ENCODE measurements at regions not wholly inside any gene's neighbourhood (a gene's known extent, or its start where the extent isn't known, plus 50 kb on each side); places are given as distances from the start of the nearest gene placed in this dataset.

DNA sequence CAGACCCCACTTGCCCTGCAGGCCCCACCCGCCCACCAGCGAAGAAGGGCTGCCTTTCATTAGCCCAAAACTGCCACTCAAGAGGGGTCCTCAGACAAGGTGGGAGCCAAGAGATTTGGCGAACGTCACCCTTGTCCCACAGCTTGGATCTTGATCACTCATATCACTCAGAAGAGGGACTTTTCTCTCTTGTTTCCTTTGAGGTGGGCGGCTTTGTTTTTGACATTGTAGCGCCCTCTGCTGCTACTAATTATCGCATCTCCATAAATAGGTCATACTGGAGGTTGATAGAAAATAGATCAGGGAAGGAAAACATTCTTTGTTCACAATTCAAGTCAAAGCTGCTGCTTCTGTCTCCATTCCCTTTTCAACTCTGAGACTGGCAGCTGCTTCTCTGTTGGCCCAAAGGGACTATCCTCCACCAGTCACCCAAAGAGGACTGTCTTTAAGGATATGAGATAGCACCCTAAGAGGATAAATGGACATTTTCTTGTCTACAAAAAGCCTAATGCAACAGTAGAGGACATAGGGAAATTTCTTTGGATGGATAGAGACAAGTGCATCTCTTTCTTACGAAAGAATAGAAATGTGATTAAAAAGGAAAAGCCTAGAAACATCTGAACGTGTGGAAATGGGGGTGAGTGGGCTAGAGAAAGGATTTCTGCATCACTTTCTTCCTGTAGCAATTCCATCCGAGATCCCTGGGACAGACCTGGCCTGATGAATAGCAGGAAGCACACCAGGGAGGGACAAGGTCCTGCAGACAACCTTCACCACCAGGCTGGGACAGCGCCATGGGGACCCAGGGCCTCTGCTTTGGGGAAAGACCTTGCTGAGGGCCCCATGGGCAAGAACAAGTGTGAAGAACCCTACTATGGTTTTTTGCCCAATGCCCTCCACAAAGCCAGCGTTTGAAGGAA lies 115.8 kb downstream of the DAD1 start:
- H3K4me1 ChIP-seq, result peaks cover 3 to 78% (median 20%) of the 10 kb centered on the region in 9 donors
- no peaks in the 10 kb centered on the region for H3K9me3 ChIP-seq
- intact Hi-C loops (cut with DNase I), result loop anchor here in 9 of 10 donors (1.0 to 5.0 kb wide), 6 partner anchors 80 to 86 kb away; no protein-coding TSS in a partner anchor
- TF ChIP-seq, protein P1, sequence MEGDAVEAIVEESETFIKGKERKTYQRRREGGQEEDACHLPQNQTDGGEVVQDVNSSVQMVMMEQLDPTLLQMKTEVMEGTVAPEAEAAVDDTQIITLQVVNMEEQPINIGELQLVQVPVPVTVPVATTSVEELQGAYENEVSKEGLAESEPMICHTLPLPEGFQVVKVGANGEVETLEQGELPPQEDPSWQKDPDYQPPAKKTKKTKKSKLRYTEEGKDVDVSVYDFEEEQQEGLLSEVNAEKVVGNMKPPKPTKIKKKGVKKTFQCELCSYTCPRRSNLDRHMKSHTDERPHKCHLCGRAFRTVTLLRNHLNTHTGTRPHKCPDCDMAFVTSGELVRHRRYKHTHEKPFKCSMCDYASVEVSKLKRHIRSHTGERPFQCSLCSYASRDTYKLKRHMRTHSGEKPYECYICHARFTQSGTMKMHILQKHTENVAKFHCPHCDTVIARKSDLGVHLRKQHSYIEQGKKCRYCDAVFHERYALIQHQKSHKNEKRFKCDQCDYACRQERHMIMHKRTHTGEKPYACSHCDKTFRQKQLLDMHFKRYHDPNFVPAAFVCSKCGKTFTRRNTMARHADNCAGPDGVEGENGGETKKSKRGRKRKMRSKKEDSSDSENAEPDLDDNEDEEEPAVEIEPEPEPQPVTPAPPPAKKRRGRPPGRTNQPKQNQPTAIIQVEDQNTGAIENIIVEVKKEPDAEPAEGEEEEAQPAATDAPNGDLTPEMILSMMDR (IDR thresholded peaks at IDR 0.05), result peak; percentile 16 to 70 (median 61)
- no peak overlapping the region for H3K4me3 ChIP-seq
- H3K27ac ChIP-seq, result no peak overlapping the region
- ATAC-seq (peak in 6 of 8 donors; percentile 18 to 61 (median 53)), DNase-seq (peak in 1 of 2 donors; percentile 40)
- H3K27me3 ChIP-seq, result no peaks in the 10 kb centered on the region
- WGBS, 2 donors, result 67% methylated on average over 12 of the region's 12 CpGs
- no peaks in the 10 kb centered on the region for H3K36me3 ChIP-seq

DNA sequence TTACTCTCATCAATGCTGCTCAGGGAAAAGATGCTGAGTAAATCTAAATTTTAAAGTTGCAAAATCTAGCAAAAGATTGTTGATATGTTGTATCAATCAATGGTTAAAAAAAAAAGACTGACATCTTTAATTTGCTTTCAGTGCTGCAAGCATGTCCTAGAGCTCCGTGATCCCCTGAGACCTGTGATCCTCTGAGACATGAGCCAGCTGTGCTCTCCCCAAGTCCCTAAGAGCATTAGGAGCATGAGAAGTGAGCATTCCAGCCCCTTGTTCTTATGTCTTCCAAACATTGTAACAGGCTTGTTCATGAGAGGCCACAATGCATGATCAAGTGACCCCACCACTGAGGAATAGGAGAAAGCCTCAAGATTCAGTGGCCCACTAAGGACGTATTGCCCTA lies 116.6 kb downstream of the DAD1 start:
- H3K4me1 ChIP-seq, result peaks cover 3 to 71% (median 15%) of the 10 kb centered on the region in 9 donors
- intact Hi-C loops (cut with DNase I), result loop anchor here in 6 of 10 donors (2.0 to 5.0 kb wide), 4 partner anchors 80 to 85 kb away; no protein-coding TSS in a partner anchor
- 78 to 82% methylated on average over 2 of the region's 2 CpGs for WGBS, 2 donors

DNA sequence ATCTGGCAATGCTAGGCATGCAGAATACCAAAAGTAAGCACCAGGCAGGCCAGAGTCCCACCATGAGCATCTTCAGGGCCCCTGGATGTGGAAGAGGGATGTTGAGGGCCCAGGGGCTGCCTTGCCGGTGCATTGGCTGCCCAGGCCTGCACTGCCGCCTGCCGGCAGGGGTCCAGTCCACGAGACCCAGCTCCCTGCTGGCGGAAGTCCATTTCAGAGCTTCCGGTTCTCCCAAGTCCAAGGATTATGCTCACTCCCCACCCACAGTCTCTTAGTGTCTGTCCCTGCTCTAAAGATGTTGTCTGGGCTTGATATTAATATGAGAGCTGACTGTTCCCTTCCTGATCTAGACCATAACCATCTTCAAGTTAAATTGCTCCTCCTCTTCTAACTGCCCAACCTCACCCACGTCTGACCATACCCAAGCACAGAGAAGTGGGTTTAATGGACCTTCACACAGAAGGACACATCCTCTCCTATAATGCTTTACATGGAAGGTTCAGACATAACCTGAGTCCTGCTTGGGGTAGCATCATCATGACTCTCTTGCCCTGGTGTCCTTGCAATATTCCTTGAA lies 117.4 kb downstream of the DAD1 start:
- DNase-seq (peak in 1 of 2 donors; percentile 54), ATAC-seq (peak in 7 of 8 donors; percentile 30 to 67 (median 59))
- Histone ChIP-seq H3K36me3 (no peaks in the 10 kb centered on the region), H3K4me3 (no peak overlapping the region), H3K4me1 (peaks cover 3 to 63% (median 15%) of the 10 kb centered on the region in 9 donors), H3K9me3 (no peaks in the 10 kb centered on the region), H3K27ac (no peak overlapping the region), H3K27me3 (no peaks in the 10 kb centered on the region)
- intact Hi-C loops (cut with DNase I), result loop anchor here in 6 of 10 donors (2.0 to 5.0 kb wide), 4 partner anchors 79 to 84 kb away; no protein-coding TSS in a partner anchor
- WGBS, 2 donors, result 34 to 40% methylated on average over 7 of the region's 7 CpGs
- TF ChIP-seq, protein P1 (IDR thresholded peaks at IDR 0.05), result peak in 8 of 9 donors; percentile 6 to 59 (median 44)

More for the DNA sequence above, 116.6 kb downstream of the DAD1 start:
- Histone ChIP-seq H3K9me3 (no peaks in the 10 kb centered on the region), H3K36me3 (no peaks in the 10 kb centered on the region), H3K27ac (no peak overlapping the region), H3K4me3 (no peak overlapping the region), H3K27me3 (no peaks in the 10 kb centered on the region)
- DNase-seq (no peak), ATAC-seq (peak in 1 of 8 donors; percentile 33)
- TF ChIP-seq, protein P1 (IDR thresholded peaks at IDR 0.05), result no peak
